ENCODE measurements at regions not wholly inside any gene's neighbourhood (a gene's known extent, or its start where the extent isn't known, plus 50 kb on each side); places are given as distances from the start of the nearest gene placed in this dataset.

GRCh38 chr10:58943960-58944359 is 232.5 kb upstream of the PHYHIPL start:
- CTCF ChIA-PET: no interaction called here

More at GRCh38 chr10:58943960-58944359, 232.5 kb upstream of the PHYHIPL start:
- no peak overlapping the region for H2BK120ac ChIP-seq (ENCODE audit: low read depth, low read length)
- H2AK9ac ChIP-seq (replicated peaks; ENCODE audit: low read depth, low read length, poor library complexity): no peak overlapping the region
- no peak overlapping the region for H2AK5ac ChIP-seq (ENCODE audit: low read depth, low read length)
- peaks cover 17% of the 10 kb centered on the region for H3K27me3 ChIP-seq (ENCODE audit: control insufficient read depth, insufficient read depth, low read length)
- no peak overlapping the region for H2BK20ac ChIP-seq (ENCODE audit: low read depth, low read length)
- no peaks in the 10 kb centered on the region for H3K4me1 ChIP-seq (ENCODE audit: control insufficient read depth, insufficient read depth, low read length)
- H3K14ac ChIP-seq (replicated peaks; ENCODE audit: low read depth, low read length): no peak overlapping the region
- no peak overlapping the region for H2BK5ac ChIP-seq (ENCODE audit: low read depth, low read length, poor library complexity, severe bottlenecking)
- no peaks in the 10 kb centered on the region for H3K79me1 ChIP-seq (ENCODE audit: low read depth in 1 of 2, low read length in 2 of 2)
- no TSS peak for BruUV-seq (replicated peaks)
- no peak overlapping the region for H3K4me2 ChIP-seq (ENCODE audit: low read depth, low read length)
- H3K9ac ChIP-seq (ENCODE audit: low read depth, low read length): no peak overlapping the region
- POLR2A ChIA-PET (ENCODE audit: unreplicated experiment): no interaction called here
- H2BK15ac ChIP-seq (ENCODE audit: low read depth, low read length): no peak overlapping the region
- H3K9me1 ChIP-seq (ENCODE audit: insufficient read depth, low read length): no peaks in the 10 kb centered on the region
- no peak overlapping the region for H3K4ac ChIP-seq (ENCODE audit: low read depth, low read length)
- no peak overlapping the region for H4K5ac ChIP-seq (ENCODE audit: low read depth, low read length)
- H4K20me1 ChIP-seq (ENCODE audit: insufficient read depth, low read length): no peaks in the 10 kb centered on the region
- dilution Hi-C loops (cut with HindIII; ENCODE audit: low sequenced_read_pairs, unreplicated experiment) (no loop called here), in situ Hi-C loops (cut with MboI; ENCODE audit: low sequenced_read_pairs) (no loop called here), intact Hi-C loops (cut with micrococcal nuclease) (no loop called here)
- no peak for DNase-seq
- no peak overlapping the region for H4K8ac ChIP-seq (ENCODE audit: low read depth in 2 of 2, low read length in 2 of 2)
- H3K56ac ChIP-seq (ENCODE audit: extremely low read depth, insufficient read depth, low read length): no peak overlapping the region
- H4K91ac ChIP-seq (ENCODE audit: insufficient read depth, low read depth, low read length): no peak overlapping the region
- H3K4me3 ChIP-seq (ENCODE audit: insufficient read depth, low read depth, low read length): no peak overlapping the region
- H3K9me3 ChIP-seq (ENCODE audit: control insufficient read depth, insufficient read depth, low read length): no peaks in the 10 kb centered on the region
- ATAC-seq (ENCODE audit: low read depth): no peak
- H3K27ac ChIP-seq (ENCODE audit: insufficient read depth, low read length): no peak overlapping the region
- no peak for TF ChIP-seq CHD1 (IDR thresholded peaks at IDR 0.05; ENCODE audit: low read depth, low read length)
- no peak overlapping the region for H3K23ac ChIP-seq (ENCODE audit: low read depth, low read length)
- H3K36me3 ChIP-seq (ENCODE audit: control insufficient read depth, insufficient read depth, low read length): no peaks in the 10 kb centered on the region
- no peak overlapping the region for H3K18ac ChIP-seq (ENCODE audit: low read depth, low read length)
- H2AFZ ChIP-seq (replicated peaks; ENCODE audit: low read length, poor library complexity): no peak overlapping the region
